Body of pancreas (tissue), 4 donors: ENCODE measurements at regions not wholly inside any gene's neighbourhood (a gene's known extent, or its start where the extent isn't known, plus 50 kb on each side); places are given as distances from the start of the nearest gene placed in this dataset.

Experiments
- CTCF ChIP-seq, 7 experiments: fragments of 450-650 bp in 4 of 7; fragments of 200-600 bp in 3 of 7; sonication (generic) in 3 of 7; IDR thresholded peaks; one replicate each; pipeline ENCODE4 v1.5.1; 2016 to 2019; ENCODE audit warnings: antibody characterized with exemption in 7 of 7
- POLR2A ChIP-seq, 3 donors: fragments of 450-650 bp; IDR thresholded peaks; one replicate each; pipeline ENCODE4 v1.6.1; 2016; ENCODE audit warnings: antibody characterized with exemption in 3 of 3, mild to moderate bottlenecking in 2 of 3

GRCh38 chr18:41599466-41599865, 355.6 kb upstream of the PIK3C3 start:
- TF ChIP-seq CTCF (IDR thresholded peaks at IDR 0.05) (no peak), POLR2A (IDR thresholded peaks at IDR 0.05) (no peak)
